GM19467 (cell line): ENCODE measurements at regions not wholly inside any gene's neighbourhood (a gene's known extent, or its start where the extent isn't known, plus 50 kb on each side); places are given as distances from the start of the nearest gene placed in this dataset.
"Not testable (repeated sequence)": the region's sequence is repeated elsewhere in the genome, so short reads cannot be mapped to it uniquely, and the experiment has no call there.

Experiments
- ATAC-seq: cut with Tn5 transposase; IDR thresholded peaks from one replicate; pipeline ENCODE4 v1.9.1; 2021; ENCODE audit warnings: mild to moderate bottlenecking, moderate library complexity; ENCODE audit not compliant: unreplicated experiment

- no peak for ATAC-seq
These were observed 1009.8 kb downstream of the DNAH5 start for GRCh38 chr5:12934722-12935121.

GRCh38 chr5:12920527-12920926, 1016.3 kb upstream of the CTNND2 start:
- ATAC-seq = no peak

GRCh38 chr5:12911156-12911555, 1006.9 kb upstream of the CTNND2 start:
- no peak for ATAC-seq

GRCh38 chr5:12910641-12911040, 1006.4 kb upstream of the CTNND2 start:
- ATAC-seq = no peak

- ATAC-seq = no peak
These were observed 998.4 kb upstream of the CTNND2 start for GRCh38 chr5:12902611-12903010.

- no peak for ATAC-seq
These were observed 997.5 kb upstream of the CTNND2 start for GRCh38 chr5:12901696-12902095.

- no peak for ATAC-seq
These were observed 991.8 kb upstream of the CTNND2 start for GRCh38 chr5:12896086-12896485.

- ATAC-seq = no peak
These were observed 980.8 kb upstream of the CTNND2 start for GRCh38 chr5:12885018-12885417.

- ATAC-seq = no peak
These were observed 979.1 kb upstream of the CTNND2 start for GRCh38 chr5:12883395-12883794.

GRCh38 chr5:12876541-12877298, 972.5 kb upstream of the CTNND2 start:
- no peak for ATAC-seq

GRCh38 chr5:12870872-12871539, 966.8 kb upstream of the CTNND2 start:
- no peak for ATAC-seq

GRCh38 chr5:12865529-12865928, 961.3 kb upstream of the CTNND2 start:
- no peak for ATAC-seq

- ATAC-seq = no peak
These were observed 957.8 kb upstream of the CTNND2 start for GRCh38 chr5:12861886-12862654.

GRCh38 chr5:12856105-12856504, 951.9 kb upstream of the CTNND2 start:
- not testable (repeated sequence) for ATAC-seq

- ATAC-seq = no peak
These were observed 950.1 kb upstream of the CTNND2 start for GRCh38 chr5:12854386-12854785.

- no peak for ATAC-seq
These were observed 947.5 kb upstream of the CTNND2 start for GRCh38 chr5:12851761-12852160.

GRCh38 chr5:12848709-12849108, 944.5 kb upstream of the CTNND2 start:
- ATAC-seq = no peak

GRCh38 chr5:12845549-12846159, 941.4 kb upstream of the CTNND2 start:
- no peak for ATAC-seq

GRCh38 chr5:12840972-12841371, 936.7 kb upstream of the CTNND2 start:
- no peak for ATAC-seq

GRCh38 chr5:12837592-12837991, 933.3 kb upstream of the CTNND2 start:
- no peak for ATAC-seq

GRCh38 chr5:12825163-12825562, 920.9 kb upstream of the CTNND2 start:
- no peak for ATAC-seq
